Activated CD4-positive, alpha-beta memory T cell treated with anti-CD3 and anti-CD28 coated beads for 36 hours (primary cell): ENCODE measurements at regions not wholly inside any gene's neighbourhood (a gene's known extent, or its start where the extent isn't known, plus 50 kb on each side); places are given as distances from the start of the nearest gene placed in this dataset.

ENCODE experiments used
- CTCF ChIA-PET: fragments of 350-600 bp; sonication (Branson Sonifier 250); formaldehyde crosslinking; loops from one replicate; lab custom pipeline; 2021; ENCODE audit warnings: antibody characterized with exemption, inconsistent platforms; lab: Charles Lee
- POLR2A ChIA-PET: fragments of 350-600 bp; sonication (Branson Sonifier 250); formaldehyde crosslinking; loops from one replicate; lab custom pipeline; 2021; ENCODE audit warnings: antibody characterized with exemption; lab: Charles Lee
- DNase-seq: peaks from one replicate; pipeline ENCODE4 v3.0.0-alpha.2; 2020
- H3K27ac Mint-ChIP-seq: one replicate; pipeline ENCODE4 v1.8.0; 2021; ENCODE audit warnings: mixed read lengths
- H3K27me3 Mint-ChIP-seq: one replicate; pipeline ENCODE4 v1.8.0; 2021; ENCODE audit warnings: mixed read lengths
- H3K36me3 Mint-ChIP-seq: one replicate; pipeline ENCODE4 v1.8.0; 2021; ENCODE audit warnings: mixed read lengths
- H3K4me1 Mint-ChIP-seq: one replicate; pipeline ENCODE4 v1.8.0; 2021; ENCODE audit warnings: low read depth, mixed read lengths
- H3K4me3 Mint-ChIP-seq: one replicate; pipeline ENCODE4 v1.8.0; 2021; ENCODE audit warnings: mild to moderate bottlenecking, mixed read lengths
- H3K9me3 Mint-ChIP-seq: one replicate; pipeline ENCODE4 v1.8.0; 2021; ENCODE audit warnings: mixed read lengths
- intact Hi-C: fragments of 100-400 bp; cut with micrococcal nuclease; formaldehyde crosslinking; loops from one replicate; pipeline ENCODE4 v1.15.1; 2023

DNA sequence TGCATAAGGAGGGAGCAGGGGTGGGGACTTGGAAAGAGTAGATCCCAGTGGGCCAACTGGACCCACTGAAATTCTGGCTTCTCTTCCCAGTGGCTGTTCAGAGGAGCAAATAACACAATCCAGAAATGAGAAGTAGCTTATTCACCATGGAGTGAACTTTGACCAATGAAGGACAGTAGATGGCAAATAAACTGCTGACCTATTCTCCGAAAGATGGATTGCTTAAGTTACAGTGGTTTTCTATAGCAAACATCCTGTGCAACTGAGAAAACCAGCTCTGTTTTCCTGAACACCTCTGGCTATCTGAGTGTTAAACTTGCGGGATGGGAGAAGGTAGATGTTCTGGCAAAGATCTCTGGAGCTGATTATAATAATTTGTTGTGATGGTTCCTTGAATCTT, 325.1 kb downstream of the SPATA31D1 start:
- no peaks in the 10 kb centered on the region for H3K27me3 Mint-ChIP-seq
- H3K36me3 Mint-ChIP-seq = no peaks in the 10 kb centered on the region
- H3K4me1 Mint-ChIP-seq = no peaks in the 10 kb centered on the region
- intact Hi-C loops = no loop called here
- peaks cover 22% of the 10 kb centered on the region for H3K9me3 Mint-ChIP-seq
- POLR2A ChIA-PET = no interaction called here
- no peak overlapping the region for H3K4me3 Mint-ChIP-seq
- CTCF ChIA-PET = no interaction called here
- DNase-seq = no peak
- H3K27ac Mint-ChIP-seq = no peak overlapping the region

DNA sequence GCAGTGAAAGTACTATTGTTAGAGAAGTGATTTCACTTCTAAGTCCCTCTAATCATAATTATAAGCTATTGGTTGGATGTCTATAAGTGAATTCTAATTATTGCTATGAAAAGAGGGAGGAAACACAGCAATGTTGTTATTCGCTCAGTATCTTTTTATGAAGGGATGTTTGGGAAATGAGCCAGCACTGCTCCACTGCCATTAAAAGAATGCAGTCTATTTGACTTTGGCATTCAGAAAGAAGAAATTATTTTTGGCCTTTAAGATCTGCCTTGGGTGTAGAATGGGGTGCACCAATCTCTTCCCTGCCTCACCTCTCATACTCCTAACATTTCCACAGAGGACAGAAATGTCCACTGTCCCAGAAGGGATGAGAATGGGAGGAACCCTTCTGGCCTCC, 332.0 kb downstream of the SPATA31D1 start:
- CTCF ChIA-PET = no interaction called here
- no peak overlapping the region for H3K4me3 Mint-ChIP-seq
- DNase-seq = no peak

DNA sequence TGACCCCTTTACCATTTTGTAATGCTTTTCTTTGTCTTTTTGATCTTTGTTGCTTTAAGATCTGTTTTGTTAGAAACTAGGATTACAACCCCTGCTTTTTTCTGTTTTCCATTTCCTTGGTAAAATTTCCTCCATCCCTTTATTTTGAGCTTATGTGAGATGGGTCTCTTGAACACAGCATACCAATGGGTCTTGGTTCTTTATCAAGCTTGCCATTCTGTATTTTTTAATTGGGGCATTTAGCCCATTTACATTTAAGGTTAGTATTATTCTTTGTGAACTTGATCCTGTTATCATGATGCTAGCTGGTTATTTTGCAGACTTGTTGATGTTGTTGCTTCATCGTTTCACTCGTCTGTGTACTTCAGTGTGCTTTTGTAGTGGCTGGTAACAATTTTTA, 337.3 kb downstream of the SPATA31D1 start:
- no peak overlapping the region for H3K4me3 Mint-ChIP-seq
- peaks cover 44% of the 10 kb centered on the region for H3K9me3 Mint-ChIP-seq
- ChIA-PET CTCF (no interaction called here), POLR2A (no interaction called here)
- H3K27ac Mint-ChIP-seq = no peak overlapping the region
- H3K36me3 Mint-ChIP-seq = no peaks in the 10 kb centered on the region
- H3K27me3 Mint-ChIP-seq = no peaks in the 10 kb centered on the region
- intact Hi-C loops = no loop called here
- H3K4me1 Mint-ChIP-seq = no peaks in the 10 kb centered on the region
- no peak for DNase-seq

More for the DNA sequence above, 332.0 kb downstream of the SPATA31D1 start:
- H3K4me1 Mint-ChIP-seq = no peaks in the 10 kb centered on the region
- H3K27ac Mint-ChIP-seq = no peak overlapping the region
- POLR2A ChIA-PET = no interaction called here
- H3K36me3 Mint-ChIP-seq = no peaks in the 10 kb centered on the region
- H3K27me3 Mint-ChIP-seq = no peaks in the 10 kb centered on the region
- intact Hi-C loops = no loop called here
- H3K9me3 Mint-ChIP-seq = peaks cover 33% of the 10 kb centered on the region

DNA sequence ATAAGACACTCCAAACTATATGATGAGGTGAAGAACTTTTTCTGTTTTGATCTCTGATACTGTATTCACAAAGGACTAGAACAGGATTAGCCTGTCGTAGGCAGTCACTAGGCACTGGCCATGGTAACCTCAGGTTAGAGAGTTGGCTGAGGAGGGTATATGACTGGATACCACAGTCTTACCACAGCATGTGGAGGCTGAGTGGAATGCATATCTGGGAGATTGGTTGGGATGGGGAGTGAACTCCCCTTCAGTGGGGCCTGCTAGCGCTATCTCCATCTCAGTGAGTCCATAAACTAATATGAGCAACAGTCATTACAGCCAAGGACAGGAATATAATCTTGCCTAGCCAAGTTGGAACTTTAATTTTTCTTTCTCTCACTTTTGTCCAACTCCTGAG, 339.1 kb downstream of the SPATA31D1 start:
- CTCF ChIA-PET = no interaction called here
- H3K4me3 Mint-ChIP-seq = no peak overlapping the region

DNA sequence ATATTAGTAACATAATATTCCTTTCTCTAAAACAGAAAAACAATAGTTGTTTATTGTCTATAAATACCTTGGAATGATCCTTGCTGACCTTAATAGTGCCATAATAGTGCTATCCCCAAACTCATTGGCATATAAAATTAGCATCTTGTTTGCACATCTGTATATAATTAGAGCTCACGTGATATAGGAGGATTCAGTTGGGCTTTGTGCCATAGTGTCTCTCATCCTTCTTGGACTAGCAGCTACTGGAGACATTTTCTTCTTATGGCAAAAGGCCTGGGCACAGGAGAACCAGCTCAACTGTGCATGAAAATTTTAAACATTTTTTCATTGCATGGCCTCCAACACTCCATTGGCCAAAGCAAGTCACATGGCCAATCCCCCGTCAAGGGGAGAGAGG, 342.5 kb downstream of the SPATA31D1 start:
- Mint-ChIP-seq H3K36me3 (no peaks in the 10 kb centered on the region), H3K4me1 (no peaks in the 10 kb centered on the region), H3K9me3 (peaks cover 19% of the 10 kb centered on the region), H3K4me3 (no peak overlapping the region), H3K27ac (no peak overlapping the region), H3K27me3 (no peaks in the 10 kb centered on the region)
- ChIA-PET CTCF (no interaction called here), POLR2A (no interaction called here)
- DNase-seq = no peak
- intact Hi-C loops = no loop called here

More for the DNA sequence above, 339.1 kb downstream of the SPATA31D1 start:
- Mint-ChIP-seq H3K36me3 (no peaks in the 10 kb centered on the region), H3K4me1 (no peaks in the 10 kb centered on the region), H3K27ac (no peak overlapping the region), H3K27me3 (no peaks in the 10 kb centered on the region), H3K9me3 (peaks cover 40% of the 10 kb centered on the region)
- POLR2A ChIA-PET = no interaction called here
- intact Hi-C loops = no loop called here
- DNase-seq = no peak

DNA sequence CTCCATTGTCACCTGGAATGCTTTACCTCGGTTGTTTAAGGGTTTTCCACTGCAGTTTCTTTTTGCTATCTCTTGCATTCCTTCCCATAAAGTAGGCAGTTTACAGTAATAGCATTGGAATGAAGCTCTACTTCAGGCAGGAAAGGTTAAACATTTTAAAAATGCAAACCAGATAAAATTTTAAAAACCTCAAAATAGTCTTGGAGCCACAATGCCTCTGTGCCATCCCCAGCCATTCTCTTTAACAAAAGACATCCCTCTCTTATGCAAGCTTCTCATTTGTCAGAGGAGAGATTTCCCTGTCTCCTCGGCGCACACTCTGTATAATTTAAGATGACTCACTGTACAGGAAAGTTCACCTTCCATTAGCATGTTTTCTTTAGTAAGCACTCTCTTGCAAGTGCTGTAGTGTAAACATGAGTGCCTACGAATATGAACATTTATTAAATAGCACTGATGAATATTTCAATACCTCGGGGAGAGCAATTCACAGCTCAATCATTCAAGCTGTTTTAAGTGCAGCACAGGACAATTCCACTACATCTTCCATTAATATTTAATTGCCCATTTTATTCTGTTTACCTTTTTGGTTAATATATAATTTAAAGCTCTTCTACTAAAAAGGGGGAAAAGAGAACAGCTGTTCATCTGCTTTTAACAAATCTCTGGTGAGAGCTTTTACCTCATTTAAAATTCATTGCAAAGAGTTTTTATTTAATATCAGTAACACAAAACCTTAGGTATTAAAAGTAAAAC, 343.6 kb downstream of the SPATA31D1 start:
- no peak for DNase-seq
- CTCF ChIA-PET = no interaction called here
- POLR2A ChIA-PET = no interaction called here
- H3K4me1 Mint-ChIP-seq = no peaks in the 10 kb centered on the region
- no peak overlapping the region for H3K4me3 Mint-ChIP-seq
- peaks cover 11% of the 10 kb centered on the region for H3K9me3 Mint-ChIP-seq
- H3K36me3 Mint-ChIP-seq = no peaks in the 10 kb centered on the region
- H3K27ac Mint-ChIP-seq = no peak overlapping the region
- intact Hi-C loops = no loop called here
- H3K27me3 Mint-ChIP-seq = no peaks in the 10 kb centered on the region

DNA sequence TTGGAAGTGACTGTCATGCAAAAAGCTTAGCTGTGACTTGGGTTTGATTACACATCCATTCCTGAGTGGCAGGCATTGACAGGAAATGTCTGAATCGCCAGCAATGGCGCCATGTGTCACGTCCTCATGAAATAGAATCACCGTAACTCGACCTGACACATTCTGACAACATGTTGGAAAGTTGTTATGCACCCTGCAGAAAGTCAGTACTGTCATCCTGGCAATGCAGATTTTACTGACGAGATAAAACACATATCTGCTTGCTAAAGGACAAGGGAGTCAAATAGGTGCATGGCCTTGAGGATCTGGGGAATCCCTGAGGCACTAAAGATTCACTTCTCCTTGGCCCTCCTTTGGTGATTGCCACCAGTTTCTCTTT, 344.2 kb downstream of the SPATA31D1 start:
- H3K27ac Mint-ChIP-seq = no peak overlapping the region
- POLR2A ChIA-PET = no interaction called here

DNA sequence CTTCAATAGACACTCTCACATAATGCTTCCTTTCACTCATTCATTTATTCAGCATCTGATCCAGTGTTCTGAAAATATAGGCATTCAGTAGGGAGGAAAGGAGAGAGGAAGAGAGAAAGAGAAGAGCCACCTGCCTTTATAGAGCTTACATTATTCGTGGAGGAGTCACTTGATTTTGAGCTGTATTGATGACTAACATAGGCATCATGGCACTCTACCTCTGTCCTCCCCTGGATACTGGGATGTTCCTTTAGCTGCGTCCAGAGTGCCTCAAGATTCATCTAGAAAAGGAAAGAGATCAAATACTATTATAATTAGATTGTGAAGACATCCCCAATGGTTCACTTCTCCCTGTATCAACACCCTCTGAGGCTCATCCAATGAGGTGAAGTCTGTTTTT, 345.1 kb downstream of the SPATA31D1 start:
- Mint-ChIP-seq H3K4me1 (no peaks in the 10 kb centered on the region), H3K4me3 (no peak overlapping the region), H3K36me3 (no peaks in the 10 kb centered on the region), H3K27ac (no peak overlapping the region), H3K27me3 (no peaks in the 10 kb centered on the region), H3K9me3 (peaks cover 10% of the 10 kb centered on the region)
- no peak for DNase-seq
- ChIA-PET CTCF (no interaction called here), POLR2A (no interaction called here)
- intact Hi-C loops = no loop called here

More for the DNA sequence above, 344.2 kb downstream of the SPATA31D1 start:
- CTCF ChIA-PET = no interaction called here
- H3K9me3 Mint-ChIP-seq = peaks cover 10% of the 10 kb centered on the region
- H3K27me3 Mint-ChIP-seq = no peaks in the 10 kb centered on the region
- DNase-seq = no peak
- no peak overlapping the region for H3K4me3 Mint-ChIP-seq
- no peaks in the 10 kb centered on the region for H3K36me3 Mint-ChIP-seq
- no peaks in the 10 kb centered on the region for H3K4me1 Mint-ChIP-seq
- intact Hi-C loops = no loop called here

DNA sequence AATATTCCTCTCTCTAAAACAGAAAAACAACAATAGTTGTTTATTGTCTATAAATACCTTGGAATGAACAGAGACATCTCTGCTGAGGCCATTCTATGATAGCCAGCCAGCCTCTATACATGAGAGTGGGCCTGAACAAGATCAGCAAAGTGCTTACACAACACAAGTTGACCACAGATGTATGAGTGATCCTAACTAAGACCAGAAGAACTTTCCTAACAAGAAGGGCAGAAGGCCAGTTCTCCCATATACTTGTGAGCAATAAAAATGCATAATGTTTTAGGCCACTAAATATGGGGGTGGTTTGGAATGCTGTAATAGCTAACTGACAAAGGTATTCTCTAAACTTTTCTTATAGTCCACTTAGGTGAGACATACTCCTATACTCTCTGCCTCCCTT, 345.7 kb downstream of the SPATA31D1 start:
- H3K27me3 Mint-ChIP-seq = no peaks in the 10 kb centered on the region
- POLR2A ChIA-PET = no interaction called here
- intact Hi-C loops = no loop called here

DNA sequence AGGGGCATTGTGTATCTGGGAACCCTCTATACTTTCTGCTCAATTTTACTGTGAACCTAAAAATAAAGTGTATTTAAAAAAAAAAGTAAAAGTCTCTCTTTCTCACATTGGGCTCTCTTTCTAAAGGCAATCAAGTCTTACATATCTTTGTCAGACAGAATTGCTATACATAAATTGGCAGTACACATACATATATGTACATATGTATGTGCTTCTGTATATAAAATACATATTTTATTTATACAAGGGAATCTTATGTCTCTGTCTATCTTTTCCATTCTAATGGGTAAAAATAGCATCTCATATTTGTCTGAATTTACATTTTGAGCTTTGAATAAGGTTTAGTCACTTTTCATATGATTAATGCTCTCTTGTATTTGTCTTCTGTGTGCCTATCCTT, 348.8 kb downstream of the SPATA31D1 start:
- H3K4me1 Mint-ChIP-seq = no peaks in the 10 kb centered on the region
- DNase-seq = no peak
- no peak overlapping the region for H3K4me3 Mint-ChIP-seq
- no peaks in the 10 kb centered on the region for H3K36me3 Mint-ChIP-seq
- no peak overlapping the region for H3K27ac Mint-ChIP-seq
- intact Hi-C loops = no loop called here
- peaks cover 15% of the 10 kb centered on the region for H3K9me3 Mint-ChIP-seq
- ChIA-PET CTCF (no interaction called here), POLR2A (no interaction called here)
- H3K27me3 Mint-ChIP-seq = no peaks in the 10 kb centered on the region

More for the DNA sequence above, 345.7 kb downstream of the SPATA31D1 start:
- DNase-seq = no peak
- H3K4me1 Mint-ChIP-seq = no peaks in the 10 kb centered on the region
- CTCF ChIA-PET = no interaction called here
- H3K36me3 Mint-ChIP-seq = no peaks in the 10 kb centered on the region
- no peak overlapping the region for H3K4me3 Mint-ChIP-seq
- peaks cover 10% of the 10 kb centered on the region for H3K9me3 Mint-ChIP-seq
- H3K27ac Mint-ChIP-seq = no peak overlapping the region

DNA sequence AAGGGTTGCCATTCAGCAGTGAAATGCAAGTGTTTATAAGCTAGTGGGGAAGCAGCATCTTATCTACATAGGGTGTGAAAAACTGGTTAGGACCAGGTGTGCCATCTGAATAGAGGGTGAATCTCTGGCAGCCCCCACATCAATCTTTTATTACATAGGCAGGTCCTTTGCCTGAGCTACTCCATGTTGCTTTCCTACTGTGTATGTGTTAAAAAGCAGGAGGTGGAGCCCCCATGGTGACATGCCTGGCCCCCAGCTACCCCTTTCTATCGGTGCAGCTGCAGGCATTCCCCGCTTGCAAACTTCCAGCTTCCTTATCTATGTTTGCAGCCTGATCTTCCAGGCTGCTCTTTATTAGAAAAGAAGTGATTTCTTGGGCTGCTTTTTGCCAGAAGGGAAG, 353.5 kb downstream of the SPATA31D1 start:
- H3K4me1 Mint-ChIP-seq = no peaks in the 10 kb centered on the region
- CTCF ChIA-PET = no interaction called here
- intact Hi-C loops = no loop called here

DNA sequence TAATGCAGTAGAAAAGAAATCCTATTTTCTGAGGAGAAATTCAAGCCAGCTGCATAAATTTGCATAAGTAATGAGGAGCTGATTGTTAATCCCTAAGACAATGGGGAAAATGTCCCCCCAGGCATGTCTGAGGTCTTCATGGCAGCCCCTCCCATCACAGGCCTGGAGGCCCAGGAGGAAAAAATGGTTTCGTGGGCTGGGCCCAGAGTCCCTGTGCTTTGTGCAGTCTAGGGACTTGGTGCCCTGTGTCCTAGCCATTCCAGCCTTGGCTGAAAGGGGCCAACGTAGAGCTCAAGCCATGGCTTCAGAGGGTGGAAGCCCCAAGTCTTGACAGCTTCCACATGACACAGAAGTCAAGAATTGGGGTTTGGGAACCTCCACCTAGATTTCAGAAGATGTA, 357.5 kb downstream of the SPATA31D1 start:
- Mint-ChIP-seq H3K27me3 (no peaks in the 10 kb centered on the region), H3K9me3 (peaks cover 30% of the 10 kb centered on the region), H3K27ac (no peak overlapping the region), H3K4me3 (no peak overlapping the region), H3K36me3 (no peaks in the 10 kb centered on the region), H3K4me1 (no peaks in the 10 kb centered on the region)
- ChIA-PET POLR2A (no interaction called here), CTCF (no interaction called here)
- intact Hi-C loops = no loop called here
- no peak for DNase-seq

More for the DNA sequence above, 353.5 kb downstream of the SPATA31D1 start:
- Mint-ChIP-seq H3K36me3 (no peaks in the 10 kb centered on the region), H3K4me3 (no peak overlapping the region), H3K9me3 (peaks cover 21% of the 10 kb centered on the region), H3K27me3 (no peaks in the 10 kb centered on the region), H3K27ac (no peak overlapping the region)
- no peak for DNase-seq
- POLR2A ChIA-PET = no interaction called here

DNA sequence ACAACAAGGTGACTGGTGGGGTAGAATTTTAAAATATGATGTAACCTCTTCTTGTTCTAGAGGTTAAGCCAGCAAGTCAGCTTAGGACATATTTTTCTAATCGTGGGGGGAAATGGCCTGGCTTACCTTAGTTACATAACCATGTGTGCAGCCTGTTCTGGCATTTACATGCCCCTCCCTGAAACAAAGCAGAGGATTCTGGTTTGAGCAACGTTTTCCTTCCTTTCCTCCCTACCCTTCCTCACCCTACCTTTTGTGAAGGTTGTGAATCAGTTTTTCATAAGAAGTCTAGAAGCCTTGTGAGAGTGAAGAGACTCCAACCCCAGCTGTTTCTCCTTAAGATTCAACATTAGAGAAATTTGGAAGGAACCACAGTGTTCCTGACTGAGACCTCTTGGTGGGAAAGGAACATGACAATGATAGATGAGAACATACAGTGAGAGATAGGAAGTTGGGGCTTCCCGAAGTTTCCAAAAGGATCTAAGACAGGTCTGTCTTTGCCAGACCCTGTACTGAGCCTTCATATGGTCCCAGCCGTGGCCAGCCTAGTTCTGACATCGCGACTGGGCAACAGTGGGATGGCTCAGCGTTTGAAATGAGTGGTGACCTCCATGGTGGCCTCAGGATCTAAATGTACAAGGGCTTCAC, 365.2 kb downstream of the SPATA31D1 start:
- intact Hi-C loops = no loop called here
- CTCF ChIA-PET = no interaction called here
- POLR2A ChIA-PET = no interaction called here
- no peaks in the 10 kb centered on the region for H3K36me3 Mint-ChIP-seq
- DNase-seq = no peak
- H3K27ac Mint-ChIP-seq = no peak overlapping the region
- no peaks in the 10 kb centered on the region for H3K27me3 Mint-ChIP-seq
- H3K4me3 Mint-ChIP-seq = no peak overlapping the region
- H3K9me3 Mint-ChIP-seq = peaks cover 11% of the 10 kb centered on the region
- no peaks in the 10 kb centered on the region for H3K4me1 Mint-ChIP-seq
